ENCODE measurements at regions not wholly inside any gene's neighbourhood (a gene's known extent, or its start where the extent isn't known, plus 50 kb on each side); places are given as distances from the start of the nearest gene placed in this dataset.

GRCh38 chr7:51973071-51973470, 656.5 kb upstream of the COBL start:
- 69 to 77% (median 74%) methylated on average over 10 of the region's 10 CpGs for WGBS, 5 donors
- Histone ChIP-seq H3K9me3 (no peaks in the 10 kb centered on the region), H3K4me1 (no peaks in the 10 kb centered on the region), H3K36me3 (no peaks in the 10 kb centered on the region), H3K27ac (no peak overlapping the region), H3K27me3 (no peaks in the 10 kb centered on the region), H3K4me3 (no peak overlapping the region)
- DNase-seq = peak in 1 of 2 donors; percentile 5
- intact Hi-C loops (cut with DNase I; ENCODE audit: low total_unique reads) = no loop called here
- no peak for TF ChIP-seq POLR2A (IDR thresholded peaks at IDR 0.05)
- TF ChIP-seq CTCF (IDR thresholded peaks at IDR 0.05) = no peak
- TF ChIP-seq EP300 (IDR thresholded peaks at IDR 0.05) = no peak
- no peak for TF ChIP-seq POLR2AphosphoS5 (IDR thresholded peaks at IDR 0.05)

- no peaks in the 10 kb centered on the region for H3K9me3 ChIP-seq
- no peaks in the 10 kb centered on the region for H3K36me3 ChIP-seq
- no peaks in the 10 kb centered on the region for H3K4me1 ChIP-seq
- no peak for DNase-seq
- H3K27ac ChIP-seq = no peak overlapping the region
- TF ChIP-seq EP300 (IDR thresholded peaks at IDR 0.05) = no peak
- TF ChIP-seq POLR2AphosphoS5 (IDR thresholded peaks at IDR 0.05) = no peak
- TF ChIP-seq CTCF (IDR thresholded peaks at IDR 0.05) = no peak
- no peak for TF ChIP-seq POLR2A (IDR thresholded peaks at IDR 0.05)
- H3K4me3 ChIP-seq = no peak overlapping the region
- 52 to 71% (median 60%) methylated on average over 4 of the region's 4 CpGs for WGBS, 5 donors
- no peaks in the 10 kb centered on the region for H3K27me3 ChIP-seq
- intact Hi-C loops (cut with DNase I; ENCODE audit: low total_unique reads) = no loop called here
Observed at GRCh38 chr7:51970961-51971665, 654.5 kb upstream of the COBL start.

GRCh38 chr7:51968461-51968860, 651.9 kb upstream of the COBL start:
- H3K36me3 ChIP-seq = no peaks in the 10 kb centered on the region
- no peaks in the 10 kb centered on the region for H3K9me3 ChIP-seq
- H3K27me3 ChIP-seq = no peaks in the 10 kb centered on the region
- H3K4me3 ChIP-seq = no peak overlapping the region
- no peak for DNase-seq
- intact Hi-C loops (cut with DNase I; ENCODE audit: low total_unique reads) = no loop called here
- no peaks in the 10 kb centered on the region for H3K4me1 ChIP-seq
- H3K27ac ChIP-seq = no peak overlapping the region
- WGBS, 5 donors = 44 to 59% (median 53%) methylated on average over 2 of the region's 2 CpGs
- no peak for TF ChIP-seq POLR2A (IDR thresholded peaks at IDR 0.05)
- TF ChIP-seq POLR2AphosphoS5 (IDR thresholded peaks at IDR 0.05) = no peak
- TF ChIP-seq CTCF (IDR thresholded peaks at IDR 0.05) = no peak
- TF ChIP-seq EP300 (IDR thresholded peaks at IDR 0.05) = no peak

GRCh38 chr7:51965454-51965853, 648.8 kb upstream of the COBL start:
- Histone ChIP-seq H3K9me3 (no peaks in the 10 kb centered on the region), H3K4me3 (no peak overlapping the region), H3K4me1 (no peaks in the 10 kb centered on the region), H3K27ac (no peak overlapping the region), H3K36me3 (no peaks in the 10 kb centered on the region), H3K27me3 (no peaks in the 10 kb centered on the region)
- WGBS, 5 donors = 14 to 41% (median 39%) methylated on average over 5 of the region's 5 CpGs
- DNase-seq = no peak
- TF ChIP-seq POLR2AphosphoS5 (IDR thresholded peaks at IDR 0.05) (no peak), CTCF (IDR thresholded peaks at IDR 0.05) (no peak), POLR2A (IDR thresholded peaks at IDR 0.05) (no peak), EP300 (IDR thresholded peaks at IDR 0.05) (no peak)
- intact Hi-C loops (cut with DNase I; ENCODE audit: low total_unique reads) = no loop called here
